HL-60 (cell line): ENCODE measurements at regions not wholly inside any gene's neighbourhood (a gene's known extent, or its start where the extent isn't known, plus 50 kb on each side); places are given as distances from the start of the nearest gene placed in this dataset.

ENCODE experiments used
- CTCF ChIP-seq: IDR thresholded peaks from one replicate; pipeline ENCODE4 v1.5.1; 2011; ENCODE audit warnings: low read length, control low read depth, inconsistent platforms; ENCODE audit not compliant: insufficient read depth
- GABPA ChIP-seq: IDR thresholded peaks from 2 replicates; pipeline ENCODE4 v1.6.1; 2012; ENCODE audit warnings: low read depth
- POLR2AphosphoS5 ChIP-seq: IDR thresholded peaks from 2 replicates; pipeline ENCODE4 v1.6.1; 2012; ENCODE audit warnings: low read depth
- REST ChIP-seq: IDR thresholded peaks from 2 replicates; pipeline ENCODE4 v1.6.1; 2012; ENCODE audit warnings: low read depth; ENCODE audit not compliant: insufficient replicate concordance
- SPI1 ChIP-seq: IDR thresholded peaks from 2 replicates; pipeline ENCODE4 v1.6.1; 2012; ENCODE audit warnings: low read depth, mild to moderate bottlenecking, borderline replicate concordance

GRCh38 chr9:28378231-28378630 is 805.0 kb upstream of the C9orf72 start:
- no peak for TF ChIP-seq CTCF
- no peak for TF ChIP-seq REST
- no peak for TF ChIP-seq SPI1
- no peak for TF ChIP-seq POLR2AphosphoS5
- no peak for TF ChIP-seq GABPA
